ENCODE measurements at regions not wholly inside any gene's neighbourhood (a gene's known extent, or its start where the extent isn't known, plus 50 kb on each side); places are given as distances from the start of the nearest gene placed in this dataset.
"Not testable (repeated sequence)": the region's sequence is repeated elsewhere in the genome, so short reads cannot be mapped to it uniquely, and the experiment has no call there.

DNA sequence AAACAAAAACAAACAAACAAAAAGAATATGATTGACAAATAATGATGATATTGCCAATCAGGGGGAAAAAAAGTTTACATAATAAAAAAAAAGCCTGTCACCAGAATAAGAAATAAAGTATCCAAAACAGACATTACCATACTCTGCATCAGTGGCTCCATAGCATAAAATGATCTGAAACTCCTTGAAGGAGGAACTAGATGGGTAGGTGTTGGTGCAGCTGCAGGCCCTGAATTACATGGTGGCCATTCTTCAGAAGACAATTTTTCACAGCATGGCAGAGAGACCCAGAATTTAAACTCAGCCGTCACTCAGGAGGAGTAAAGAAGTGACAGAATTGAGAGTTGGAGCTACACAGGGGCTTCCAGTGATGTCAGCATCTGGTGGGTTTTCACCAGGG, 60.2 kb downstream of the GLUL start:
- DNase-seq (ENCODE audit: insufficient read length, low spot score): peak; percentile 25
- FAIRE-seq: no peak
- no peak for TF ChIP-seq POLR2A (IDR thresholded peaks at IDR 0.05; ENCODE audit: low read depth, low read length)
- no peak for TF ChIP-seq POLR2AphosphoS5 (IDR thresholded peaks at IDR 0.05; ENCODE audit: low read depth, low read length)
- no peak for TF ChIP-seq PAX5 (IDR thresholded peaks at IDR 0.05; ENCODE audit: insufficient read depth, low read length, severe bottlenecking)
- no peak for TF ChIP-seq POU2F2 (IDR thresholded peaks at IDR 0.05; ENCODE audit: low read depth, low read length)
- no peak for TF ChIP-seq SPI1 (IDR thresholded peaks at IDR 0.05; ENCODE audit: low read depth, low read length)
- TF ChIP-seq TAF1 (IDR thresholded peaks at IDR 0.05; ENCODE audit: low read depth, low read length): no peak

DNA sequence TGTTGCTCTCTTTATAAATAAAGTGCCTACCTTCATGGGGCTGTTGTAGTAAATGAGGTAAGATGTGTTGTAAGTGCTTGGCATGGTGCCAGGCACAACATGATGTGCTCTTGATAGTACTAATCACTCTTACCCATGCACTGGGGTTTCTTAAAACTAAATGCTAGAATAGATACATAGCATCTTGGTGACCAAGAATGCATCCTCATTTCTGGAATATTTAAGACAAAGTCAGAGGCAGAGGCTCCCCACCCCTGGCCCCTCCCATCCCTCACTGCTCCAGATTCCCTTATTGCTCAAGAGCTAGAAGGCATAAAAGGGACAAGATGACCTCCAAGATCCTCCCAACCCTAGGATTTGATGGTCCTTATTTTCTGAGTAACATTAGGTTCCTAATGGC, 61.3 kb downstream of the GLUL start:
- DNase-seq (ENCODE audit: insufficient read length, low spot score) (no peak), FAIRE-seq (no peak)

DNA sequence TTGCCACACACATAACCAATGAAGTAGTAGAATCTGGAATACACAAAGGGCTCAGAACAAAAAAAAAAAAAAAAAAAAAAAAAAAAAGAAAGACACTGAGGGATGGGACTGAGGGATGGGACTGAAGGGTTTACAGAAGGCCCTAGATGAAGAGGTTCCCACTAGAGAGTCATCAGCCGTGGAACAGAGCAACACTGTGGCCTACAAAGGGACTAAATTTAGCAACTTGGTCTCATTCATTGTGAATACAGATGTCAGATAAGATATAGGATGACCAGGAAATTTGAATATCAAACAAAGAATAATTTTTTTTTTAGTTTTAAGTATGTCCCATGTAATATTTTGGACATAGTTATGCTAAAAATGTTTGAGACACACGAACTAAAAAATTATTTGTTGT, 62.1 kb downstream of the GLUL start:
- TF ChIP-seq POLR2A (IDR thresholded peaks at IDR 0.05; ENCODE audit: low read depth, low read length) (no peak), PAX5 (IDR thresholded peaks at IDR 0.05; ENCODE audit: insufficient read depth, low read length, severe bottlenecking) (no peak), TAF1 (IDR thresholded peaks at IDR 0.05; ENCODE audit: low read depth, low read length) (no peak), POU2F2 (IDR thresholded peaks at IDR 0.05; ENCODE audit: low read depth, low read length) (no peak), SPI1 (IDR thresholded peaks at IDR 0.05; ENCODE audit: low read depth, low read length) (no peak), POLR2AphosphoS5 (IDR thresholded peaks at IDR 0.05; ENCODE audit: low read depth, low read length) (no peak)
- DNase-seq (ENCODE audit: insufficient read length, low spot score) (no peak), FAIRE-seq (no peak)

More for the DNA sequence above, 61.3 kb downstream of the GLUL start:
- TF ChIP-seq PAX5 (IDR thresholded peaks at IDR 0.05; ENCODE audit: insufficient read depth, low read length, severe bottlenecking): no peak
- TF ChIP-seq SPI1 (IDR thresholded peaks at IDR 0.05; ENCODE audit: low read depth, low read length): no peak
- TF ChIP-seq POLR2AphosphoS5 (IDR thresholded peaks at IDR 0.05; ENCODE audit: low read depth, low read length): no peak
- TF ChIP-seq TAF1 (IDR thresholded peaks at IDR 0.05; ENCODE audit: low read depth, low read length): no peak
- TF ChIP-seq POU2F2 (IDR thresholded peaks at IDR 0.05; ENCODE audit: low read depth, low read length): no peak
- no peak for TF ChIP-seq POLR2A (IDR thresholded peaks at IDR 0.05; ENCODE audit: low read depth, low read length)

DNA sequence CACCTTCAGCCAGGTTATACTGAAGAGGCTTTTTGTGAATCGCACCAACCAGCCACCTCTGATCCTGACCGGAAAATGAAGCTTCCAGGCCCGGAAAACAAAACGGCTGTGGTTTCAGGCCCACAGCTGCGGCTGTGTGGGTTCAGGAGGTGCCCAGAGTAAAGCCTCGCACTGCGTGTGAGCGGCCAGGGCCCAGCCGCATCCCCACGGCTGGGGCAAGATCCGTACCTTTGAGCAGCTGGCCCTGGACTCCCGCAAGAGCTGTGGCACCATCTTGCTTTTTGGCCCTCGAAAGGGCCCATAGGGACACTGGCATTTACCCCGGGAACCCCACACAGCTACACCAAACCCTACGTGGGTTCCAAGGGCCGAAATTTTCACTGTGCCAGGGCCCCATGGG, 63.0 kb downstream of the GLUL start:
- DNase-seq (ENCODE audit: insufficient read length, low spot score) (no peak), FAIRE-seq (no peak)
- no peak for TF ChIP-seq POLR2AphosphoS5 (IDR thresholded peaks at IDR 0.05; ENCODE audit: low read depth, low read length)
- no peak for TF ChIP-seq POLR2A (IDR thresholded peaks at IDR 0.05; ENCODE audit: low read depth, low read length)
- TF ChIP-seq POU2F2 (IDR thresholded peaks at IDR 0.05; ENCODE audit: low read depth, low read length): no peak
- TF ChIP-seq SPI1 (IDR thresholded peaks at IDR 0.05; ENCODE audit: low read depth, low read length): no peak
- TF ChIP-seq PAX5 (IDR thresholded peaks at IDR 0.05; ENCODE audit: insufficient read depth, low read length, severe bottlenecking): no peak
- no peak for TF ChIP-seq TAF1 (IDR thresholded peaks at IDR 0.05; ENCODE audit: low read depth, low read length)

DNA sequence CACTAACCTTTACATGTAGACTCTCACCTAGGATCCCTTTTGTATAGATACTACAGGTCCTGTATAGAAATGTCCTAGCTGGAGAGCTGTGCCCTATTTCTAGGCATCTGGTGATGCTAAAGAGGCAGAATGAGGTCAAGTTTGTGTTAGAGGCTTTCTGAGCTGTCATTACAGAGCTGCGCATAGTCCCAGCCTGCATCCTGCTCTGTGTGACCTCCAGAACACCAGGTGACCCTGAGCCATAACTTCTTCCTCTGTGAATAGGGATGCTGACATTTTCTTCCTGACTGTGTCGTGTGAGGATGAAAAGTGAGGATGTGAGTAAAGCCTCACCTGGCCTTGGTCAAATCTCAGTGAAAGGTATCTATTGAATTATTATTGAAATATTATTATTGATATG, 66.3 kb downstream of the GLUL start:
- FAIRE-seq (no peak), DNase-seq (ENCODE audit: insufficient read length, low spot score) (no peak)
- no peak for TF ChIP-seq SPI1 (IDR thresholded peaks at IDR 0.05; ENCODE audit: low read depth, low read length)
- TF ChIP-seq POU2F2 (IDR thresholded peaks at IDR 0.05; ENCODE audit: low read depth, low read length): no peak
- TF ChIP-seq PAX5 (IDR thresholded peaks at IDR 0.05; ENCODE audit: insufficient read depth, low read length, severe bottlenecking): no peak
- TF ChIP-seq TAF1 (IDR thresholded peaks at IDR 0.05; ENCODE audit: low read depth, low read length): no peak
- no peak for TF ChIP-seq POLR2A (IDR thresholded peaks at IDR 0.05; ENCODE audit: low read depth, low read length)
- no peak for TF ChIP-seq POLR2AphosphoS5 (IDR thresholded peaks at IDR 0.05; ENCODE audit: low read depth, low read length)

DNA sequence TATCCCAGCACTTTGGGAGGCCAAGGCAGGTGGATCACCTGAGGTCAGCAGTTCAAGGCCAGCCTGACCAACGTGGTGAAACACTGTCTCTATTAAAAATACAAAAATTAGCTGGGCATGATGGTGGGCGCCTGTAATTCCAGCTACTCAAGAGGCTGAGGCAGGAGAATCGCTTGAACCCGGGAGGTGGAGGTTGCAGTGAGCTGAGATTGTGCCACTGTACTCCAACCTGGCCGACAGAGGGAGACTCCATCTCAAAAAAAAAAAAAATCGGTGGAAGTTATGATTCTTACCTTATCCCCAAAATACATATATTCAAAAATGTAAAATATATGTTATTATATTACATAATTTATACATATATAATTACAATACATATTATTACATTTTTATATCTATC, 70.1 kb downstream of the GLUL start:
- DNase-seq (ENCODE audit: insufficient read length, low spot score); FAIRE-seq: not testable (repeated sequence)

DNA sequence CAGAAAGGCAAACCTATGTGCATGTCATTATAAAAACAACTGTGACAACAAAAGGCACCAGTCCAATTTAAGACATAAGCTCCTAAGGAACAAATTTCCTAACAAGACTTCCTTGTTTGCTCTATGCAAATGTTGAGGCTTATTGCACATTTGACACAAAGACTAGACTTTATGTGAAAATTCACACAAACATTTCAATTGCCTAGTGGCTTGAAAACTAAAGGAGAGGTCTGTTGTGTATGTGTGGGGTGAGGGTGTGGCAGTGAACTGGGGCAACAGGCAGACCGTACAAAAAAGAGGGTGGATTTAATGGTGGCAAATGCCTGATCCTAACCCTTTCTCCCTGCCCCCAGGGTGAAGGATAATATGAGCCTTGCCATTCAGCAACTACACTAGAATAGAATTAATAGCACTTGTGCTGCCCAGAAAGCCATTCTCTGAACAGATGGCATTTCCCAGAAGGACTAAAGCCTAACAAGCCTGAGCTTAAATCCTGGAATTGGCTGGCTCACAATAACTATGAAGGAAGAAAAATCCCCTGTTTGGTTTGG, 73.9 kb downstream of the GLUL start:
- DNase-seq (ENCODE audit: insufficient read length, low spot score) (no peak), FAIRE-seq (no peak)
- TF ChIP-seq SPI1 (IDR thresholded peaks at IDR 0.05; ENCODE audit: low read depth, low read length): no peak
- TF ChIP-seq POLR2A (IDR thresholded peaks at IDR 0.05; ENCODE audit: low read depth, low read length): no peak
- no peak for TF ChIP-seq POLR2AphosphoS5 (IDR thresholded peaks at IDR 0.05; ENCODE audit: low read depth, low read length)
- TF ChIP-seq PAX5 (IDR thresholded peaks at IDR 0.05; ENCODE audit: insufficient read depth, low read length, severe bottlenecking): no peak
- TF ChIP-seq TAF1 (IDR thresholded peaks at IDR 0.05; ENCODE audit: low read depth, low read length): no peak
- no peak for TF ChIP-seq POU2F2 (IDR thresholded peaks at IDR 0.05; ENCODE audit: low read depth, low read length)

DNA sequence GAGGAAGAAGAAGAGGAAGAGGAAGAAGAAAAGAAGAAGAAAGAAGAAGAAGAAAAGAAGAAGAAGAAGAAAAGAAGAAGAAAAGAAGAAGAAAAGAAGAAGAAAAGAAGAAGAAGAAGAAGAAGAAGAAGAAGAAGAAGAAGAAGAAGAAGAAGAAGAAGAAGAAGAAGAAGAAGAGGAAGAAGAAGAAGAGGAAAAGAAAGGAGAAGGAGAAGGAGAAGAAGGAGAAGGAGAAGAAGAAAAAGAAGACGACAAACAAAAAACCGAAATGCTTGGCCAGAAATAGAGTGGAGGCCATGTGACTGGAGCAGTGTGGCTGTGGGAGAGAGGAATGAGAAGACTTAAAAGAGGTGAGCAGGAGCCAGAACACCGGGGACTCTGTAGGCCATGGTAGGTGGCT, 75.1 kb downstream of the GLUL start:
- not testable (repeated sequence) for FAIRE-seq; DNase-seq (ENCODE audit: insufficient read length, low spot score)

DNA sequence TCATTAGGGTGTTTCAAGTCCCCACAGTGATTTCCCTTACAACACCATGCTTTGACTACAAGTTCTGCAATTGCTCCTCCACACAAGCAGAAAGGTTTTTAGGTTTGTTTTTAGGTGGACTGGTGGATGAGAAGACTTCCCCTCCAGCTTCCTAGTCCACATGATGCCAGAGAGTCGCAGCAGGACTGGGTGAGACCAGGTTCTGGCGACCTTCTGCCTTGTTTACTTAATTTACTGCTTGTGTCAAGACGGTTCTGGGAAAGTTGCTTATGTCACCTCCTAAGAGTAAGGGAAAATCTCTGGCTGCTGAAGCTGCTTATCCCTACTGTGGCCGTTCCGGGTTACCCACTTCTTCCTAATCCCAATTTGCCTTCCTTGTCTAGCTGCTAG, 76.4 kb downstream of the GLUL start:
- FAIRE-seq (no peak), DNase-seq (ENCODE audit: insufficient read length, low spot score) (no peak)
- TF ChIP-seq POLR2A (IDR thresholded peaks at IDR 0.05; ENCODE audit: low read depth, low read length): no peak
- TF ChIP-seq PAX5 (IDR thresholded peaks at IDR 0.05; ENCODE audit: insufficient read depth, low read length, severe bottlenecking): no peak
- TF ChIP-seq POU2F2 (IDR thresholded peaks at IDR 0.05; ENCODE audit: low read depth, low read length): no peak
- no peak for TF ChIP-seq POLR2AphosphoS5 (IDR thresholded peaks at IDR 0.05; ENCODE audit: low read depth, low read length)
- no peak for TF ChIP-seq SPI1 (IDR thresholded peaks at IDR 0.05; ENCODE audit: low read depth, low read length)
- TF ChIP-seq TAF1 (IDR thresholded peaks at IDR 0.05; ENCODE audit: low read depth, low read length): no peak

DNA sequence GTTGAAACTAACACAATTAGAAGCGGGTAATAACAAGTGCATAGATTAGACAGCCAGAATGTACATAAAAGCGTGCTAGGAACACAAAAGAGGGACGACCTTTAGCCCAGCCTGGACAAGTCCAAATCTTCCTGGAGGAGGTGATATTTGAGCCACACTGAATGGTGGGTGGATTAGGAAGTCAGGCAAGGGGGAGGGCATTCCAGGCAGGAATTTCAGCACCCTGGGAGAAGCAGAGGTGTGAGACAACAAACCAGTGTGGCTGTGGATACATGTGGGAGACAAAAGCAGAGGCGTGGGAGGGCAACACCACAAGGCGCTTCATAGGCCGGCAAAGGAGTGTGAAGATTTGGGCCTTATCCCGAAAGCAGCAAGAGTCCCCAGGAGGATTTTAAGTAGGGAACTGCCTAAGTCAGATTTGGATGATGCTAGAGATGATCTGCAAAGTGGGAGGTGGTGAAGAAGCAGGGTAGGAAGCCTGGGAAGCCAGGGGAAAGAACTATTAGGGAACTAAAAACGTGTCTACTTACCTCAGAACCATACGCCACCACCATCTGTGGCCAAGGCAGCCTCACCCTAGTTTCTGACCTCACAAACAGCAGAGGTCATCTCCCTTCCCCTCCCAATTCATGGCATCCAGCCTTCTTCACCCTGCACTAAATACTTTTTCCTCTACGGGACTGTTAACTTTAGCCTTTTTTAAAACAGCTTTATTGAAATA, 81.8 kb downstream of the GLUL start:
- DNase-seq (ENCODE audit: insufficient read length, low spot score): no peak
- no peak for FAIRE-seq
- TF ChIP-seq SPI1 (IDR thresholded peaks at IDR 0.05; ENCODE audit: low read depth, low read length) (no peak), POLR2A (IDR thresholded peaks at IDR 0.05; ENCODE audit: low read depth, low read length) (no peak), POLR2AphosphoS5 (IDR thresholded peaks at IDR 0.05; ENCODE audit: low read depth, low read length) (no peak), TAF1 (IDR thresholded peaks at IDR 0.05; ENCODE audit: low read depth, low read length) (no peak), POU2F2 (IDR thresholded peaks at IDR 0.05; ENCODE audit: low read depth, low read length) (no peak), PAX5 (IDR thresholded peaks at IDR 0.05; ENCODE audit: insufficient read depth, low read length, severe bottlenecking) (no peak)
